ENCODE measurements at regions not wholly inside any gene's neighbourhood (a gene's known extent, or its start where the extent isn't known, plus 50 kb on each side); places are given as distances from the start of the nearest gene placed in this dataset.

GRCh38 chr11:90590286-90590685 is 367.4 kb upstream of the CHORDC1 start:
- TF ChIP-seq CTCF (IDR thresholded peaks at IDR 0.05) (no peak), EP300 (IDR thresholded peaks at IDR 0.05) (no peak)
